ENCODE measurements at regions not wholly inside any gene's neighbourhood (a gene's known extent, or its start where the extent isn't known, plus 50 kb on each side); places are given as distances from the start of the nearest gene placed in this dataset.

GRCh38 chr4:137131201-137131600 lies 401.1 kb downstream of the PCDH18 start:
- intact Hi-C loops (cut with micrococcal nuclease): no loop called here
- Mint-ChIP-seq H3K36me3 (no peaks in the 10 kb centered on the region), H3K4me3 (no peak overlapping the region), H3K4me1 (no peaks in the 10 kb centered on the region), H3K27ac (no peak overlapping the region), H3K27me3 (ENCODE audit: low read depth in 3 of 3) (no peaks in the 10 kb centered on the region), H3K9me3 (no peaks in the 10 kb centered on the region)
- H3K27me3 ChIP-seq (ENCODE audit: control insufficient read depth in 2 of 2, insufficient read depth in 2 of 2, low read length in 2 of 2): no peaks in the 10 kb centered on the region
- no peaks in the 10 kb centered on the region for H3K79me2 ChIP-seq (ENCODE audit: insufficient read depth, low read length)
- no peak overlapping the region for H3K4me3 ChIP-seq (replicated peaks in 1 of 3; ENCODE audit: low read depth in 2 of 3, low read length in 3 of 3)
- no peak overlapping the region for H3K4me2 ChIP-seq (replicated peaks; ENCODE audit: extremely low read depth, low read length, poor library complexity, severe bottlenecking)
- no peak overlapping the region for H3K9ac ChIP-seq (ENCODE audit: insufficient read depth, low read length, poor library complexity, severe bottlenecking)
- TF ChIP-seq, protein P1, sequence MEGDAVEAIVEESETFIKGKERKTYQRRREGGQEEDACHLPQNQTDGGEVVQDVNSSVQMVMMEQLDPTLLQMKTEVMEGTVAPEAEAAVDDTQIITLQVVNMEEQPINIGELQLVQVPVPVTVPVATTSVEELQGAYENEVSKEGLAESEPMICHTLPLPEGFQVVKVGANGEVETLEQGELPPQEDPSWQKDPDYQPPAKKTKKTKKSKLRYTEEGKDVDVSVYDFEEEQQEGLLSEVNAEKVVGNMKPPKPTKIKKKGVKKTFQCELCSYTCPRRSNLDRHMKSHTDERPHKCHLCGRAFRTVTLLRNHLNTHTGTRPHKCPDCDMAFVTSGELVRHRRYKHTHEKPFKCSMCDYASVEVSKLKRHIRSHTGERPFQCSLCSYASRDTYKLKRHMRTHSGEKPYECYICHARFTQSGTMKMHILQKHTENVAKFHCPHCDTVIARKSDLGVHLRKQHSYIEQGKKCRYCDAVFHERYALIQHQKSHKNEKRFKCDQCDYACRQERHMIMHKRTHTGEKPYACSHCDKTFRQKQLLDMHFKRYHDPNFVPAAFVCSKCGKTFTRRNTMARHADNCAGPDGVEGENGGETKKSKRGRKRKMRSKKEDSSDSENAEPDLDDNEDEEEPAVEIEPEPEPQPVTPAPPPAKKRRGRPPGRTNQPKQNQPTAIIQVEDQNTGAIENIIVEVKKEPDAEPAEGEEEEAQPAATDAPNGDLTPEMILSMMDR (IDR thresholded peaks at IDR 0.05): no peak
- no peaks in the 10 kb centered on the region for H3K9me3 ChIP-seq (replicated peaks in 1 of 2; ENCODE audit: control insufficient read depth in 1 of 2, insufficient read depth in 1 of 2, low read length in 2 of 2)
- no peaks in the 10 kb centered on the region for H4K20me1 ChIP-seq (ENCODE audit: insufficient read depth, low read length)
- no peaks in the 10 kb centered on the region for H3K4me1 ChIP-seq (ENCODE audit: control insufficient read depth in 1 of 2, insufficient read depth in 2 of 2, low read length in 2 of 2)
- H2AFZ ChIP-seq (ENCODE audit: insufficient read depth, low read depth, low read length, poor library complexity, severe bottlenecking): no peak overlapping the region
- DNase-seq: no peak
- no peaks in the 10 kb centered on the region for H3K36me3 ChIP-seq (replicated peaks in 1 of 2; ENCODE audit: control insufficient read depth in 1 of 2, insufficient read depth in 2 of 2, low read length in 2 of 2)
- no peak overlapping the region for H3K27ac ChIP-seq (ENCODE audit: low read depth in 1 of 2, low read length in 2 of 2)

DNA sequence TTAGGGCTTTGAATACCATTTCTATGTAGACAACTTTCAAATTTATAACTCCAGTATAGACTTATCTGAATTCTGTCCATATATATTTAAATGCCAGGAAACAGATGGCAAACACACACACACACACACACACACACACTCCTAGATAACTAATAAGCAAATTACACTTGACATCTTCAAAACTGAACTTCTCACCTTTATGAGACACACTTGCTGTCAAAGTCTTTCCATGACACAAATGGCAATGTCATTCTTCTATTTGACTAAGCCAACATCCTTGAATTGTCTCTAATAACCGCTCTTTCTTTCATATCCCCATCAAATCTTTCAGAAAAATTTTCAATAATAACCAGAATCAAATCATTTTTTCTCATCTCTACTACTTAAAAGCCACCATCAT lies 402.4 kb downstream of the PCDH18 start:
- H3K4me1 ChIP-seq (ENCODE audit: control insufficient read depth in 1 of 2, insufficient read depth in 2 of 2, low read length in 2 of 2): no peaks in the 10 kb centered on the region
- no peak for DNase-seq
- intact Hi-C loops (cut with micrococcal nuclease): no loop called here
- H3K9me3 Mint-ChIP-seq: no peaks in the 10 kb centered on the region
- no peaks in the 10 kb centered on the region for H3K4me1 Mint-ChIP-seq
- H3K27ac ChIP-seq (ENCODE audit: low read depth in 1 of 2, low read length in 2 of 2): no peak overlapping the region
- WGBS (ENCODE audit: insufficient coverage): no CpG with 5 or more reads among the region's 1 CpG
- H3K27ac Mint-ChIP-seq: no peak overlapping the region
- no peaks in the 10 kb centered on the region for H3K36me3 Mint-ChIP-seq
- no peak overlapping the region for H2AFZ ChIP-seq (ENCODE audit: insufficient read depth, low read depth, low read length, poor library complexity, severe bottlenecking)
- no peaks in the 10 kb centered on the region for H3K27me3 ChIP-seq (ENCODE audit: control insufficient read depth in 2 of 2, insufficient read depth in 2 of 2, low read length in 2 of 2)
- no peak overlapping the region for H3K9ac ChIP-seq (ENCODE audit: insufficient read depth, low read length, poor library complexity, severe bottlenecking)
- no peak overlapping the region for H3K4me2 ChIP-seq (replicated peaks; ENCODE audit: extremely low read depth, low read length, poor library complexity, severe bottlenecking)
- H3K79me2 ChIP-seq (ENCODE audit: insufficient read depth, low read length): no peaks in the 10 kb centered on the region
- H3K4me3 ChIP-seq (replicated peaks in 1 of 3; ENCODE audit: low read depth in 2 of 3, low read length in 3 of 3): no peak overlapping the region
- H4K20me1 ChIP-seq (ENCODE audit: insufficient read depth, low read length): no peaks in the 10 kb centered on the region
- TF ChIP-seq, protein P1 (IDR thresholded peaks at IDR 0.05): no peak
- H3K4me3 Mint-ChIP-seq: no peak overlapping the region
- no peaks in the 10 kb centered on the region for H3K9me3 ChIP-seq (replicated peaks in 1 of 2; ENCODE audit: control insufficient read depth in 1 of 2, insufficient read depth in 1 of 2, low read length in 2 of 2)
- H3K27me3 Mint-ChIP-seq (ENCODE audit: low read depth in 3 of 3): no peaks in the 10 kb centered on the region
- no peaks in the 10 kb centered on the region for H3K36me3 ChIP-seq (replicated peaks in 1 of 2; ENCODE audit: control insufficient read depth in 1 of 2, insufficient read depth in 2 of 2, low read length in 2 of 2)
